A673 (cell line): ENCODE measurements at regions not wholly inside any gene's neighbourhood (a gene's known extent, or its start where the extent isn't known, plus 50 kb on each side); places are given as distances from the start of the nearest gene placed in this dataset.

Experiments
- CTCF ChIP-seq: fragments of 300-800, 200-600 bp; sonication (generic); conservative IDR thresholded peaks from 2 replicates; pipeline ENCODE4 v1.5.1; 2017; ENCODE audit warnings: low read depth, mild to moderate bottlenecking, antibody characterized with exemption, low read length, moderate library complexity, mixed read lengths
- EZH2 ChIP-seq: fragments of 200-600 bp; sonication (generic); IDR thresholded peaks from 2 replicates; pipeline ENCODE4 v1.6.1; 2017; ENCODE audit warnings: borderline replicate concordance, low read depth, mild to moderate bottlenecking, mixed read lengths, antibody characterized with exemption, low read length; ENCODE audit not compliant: poor library complexity, severe bottlenecking

- TF ChIP-seq EZH2, result no peak
- no peak for TF ChIP-seq CTCF
Measured at GRCh38 chr6:74504941-74505340, 700.9 kb downstream of the COL12A1 start.
